ENCODE measurements at regions not wholly inside any gene's neighbourhood (a gene's known extent, or its start where the extent isn't known, plus 50 kb on each side); places are given as distances from the start of the nearest gene placed in this dataset.

DNA sequence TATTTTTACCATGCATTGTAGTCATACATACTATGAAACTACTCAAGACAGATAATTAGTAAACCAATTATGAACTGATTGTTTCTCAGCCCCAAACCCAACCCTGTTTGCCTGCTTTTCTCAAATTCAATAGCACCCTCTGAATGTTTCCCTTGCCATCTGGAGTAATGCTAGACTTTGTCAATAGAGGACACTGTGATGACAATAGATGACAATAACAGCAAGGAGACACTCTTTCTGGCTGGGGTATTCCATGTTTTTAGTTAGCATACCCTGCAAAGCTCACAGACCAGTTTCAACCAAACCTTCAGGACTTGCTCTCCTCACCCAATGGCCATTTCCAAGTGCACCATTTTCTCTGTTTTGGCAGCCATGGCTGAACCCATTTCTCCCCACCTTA is 108.5 kb upstream of the LRRC7 start:
- DNase-seq: no peak

DNA sequence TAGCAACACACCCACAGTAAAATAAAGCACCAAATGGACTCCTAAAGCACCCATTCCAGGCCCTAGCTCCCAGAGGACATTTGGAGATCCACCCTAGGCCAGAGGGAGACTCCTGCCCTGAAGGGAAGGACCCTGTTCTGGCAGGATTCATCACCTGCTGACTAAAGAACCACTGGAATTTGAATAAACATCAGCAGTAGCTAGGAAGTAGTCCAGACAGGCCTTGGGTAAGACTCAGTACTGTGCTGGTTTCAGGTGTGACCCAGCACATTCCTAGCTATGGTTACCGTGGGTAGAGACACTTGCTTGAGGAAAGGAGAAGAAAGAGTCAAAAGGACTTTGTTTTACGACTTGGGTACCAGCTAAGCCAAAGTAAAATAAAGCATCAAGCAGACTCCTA is 92.7 kb upstream of the LRRC7 start:
- DNase-seq: no peak

DNA sequence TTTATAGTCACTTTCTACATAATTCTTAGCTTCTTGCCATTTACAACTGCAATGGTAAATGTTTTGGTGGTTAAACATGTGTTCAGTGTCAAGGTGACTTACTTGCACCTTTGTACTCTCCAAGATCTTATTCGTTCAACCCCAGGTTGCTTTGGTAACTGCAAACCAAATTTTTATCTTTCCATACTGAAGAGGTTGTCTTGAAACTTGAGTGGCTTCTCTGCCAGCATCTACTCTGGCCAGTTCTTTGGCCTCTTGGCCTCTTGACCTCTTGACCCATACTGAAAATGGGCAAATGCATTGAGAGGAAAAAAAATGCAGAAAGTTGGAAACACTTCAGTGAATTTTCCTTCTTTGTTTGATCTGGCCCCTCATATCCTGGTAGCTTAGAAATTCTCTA is 88.0 kb upstream of the LRRC7 start:
- DNase-seq: no peak

DNA sequence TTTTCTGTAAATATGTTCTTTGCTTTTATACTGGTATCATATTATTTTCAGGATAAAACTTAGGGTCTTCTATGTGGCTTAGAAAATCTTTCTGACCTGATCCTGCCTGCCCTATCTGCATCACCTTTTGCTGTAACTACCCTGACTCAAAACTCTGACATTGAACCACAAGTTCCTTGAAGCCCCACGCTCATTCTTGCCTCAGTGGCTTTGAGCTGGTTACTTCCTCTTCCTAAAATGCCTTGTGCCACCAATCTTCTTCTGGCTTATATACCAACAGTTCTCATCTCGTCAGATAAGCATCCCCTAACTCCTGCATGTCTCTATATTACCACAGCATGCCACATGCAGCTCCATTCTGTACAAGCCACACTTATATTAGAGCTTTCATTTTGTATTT is 84.5 kb upstream of the LRRC7 start:
- DNase-seq: no peak

DNA sequence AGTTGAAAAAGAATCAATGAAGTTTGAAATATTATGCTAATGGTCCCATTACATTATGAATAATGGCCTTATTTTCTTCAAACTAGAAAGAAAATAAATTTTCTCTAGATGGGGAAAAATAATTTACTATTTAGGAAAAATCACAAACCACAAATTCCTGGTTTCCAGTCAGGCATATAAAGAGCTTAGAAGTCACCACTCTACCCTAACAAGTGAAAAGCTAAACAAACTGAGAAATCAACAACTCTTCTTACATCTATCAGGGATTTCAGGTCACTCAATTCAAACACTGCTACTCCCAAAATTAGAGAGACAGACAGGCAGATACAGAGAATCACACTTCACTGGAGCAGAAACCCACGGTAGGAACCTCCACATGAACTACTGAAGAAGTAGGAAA is 82.1 kb upstream of the LRRC7 start:
- no peak for DNase-seq

DNA sequence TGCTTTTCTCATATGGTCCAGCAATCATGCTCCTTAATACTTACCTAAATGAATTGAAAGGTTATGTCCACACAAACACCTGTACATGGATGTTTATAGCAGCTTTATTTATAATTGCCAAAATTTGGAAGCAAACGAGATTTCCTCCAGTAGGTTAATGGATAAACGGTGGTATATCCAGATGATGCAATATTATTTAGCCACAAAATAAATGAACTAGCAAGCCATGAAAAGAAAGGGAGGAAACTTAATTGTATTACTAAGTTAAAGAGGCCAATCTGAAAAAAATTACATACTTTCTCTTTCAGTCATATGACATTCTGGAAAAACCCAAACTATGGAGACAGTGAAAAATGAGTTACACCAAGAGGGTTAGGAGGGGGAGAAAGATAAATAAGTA is 76.3 kb upstream of the LRRC7 start:
- DNase-seq: no peak

- DNase-seq: no peak
These were observed 75.4 kb upstream of the LRRC7 start for GRCh38 chr1:69492286-69492685.

- no peak for DNase-seq
These were observed 73.5 kb upstream of the LRRC7 start for GRCh38 chr1:69494221-69494620.

GRCh38 chr1:69497441-69498221 is 70.1 kb upstream of the LRRC7 start:
- no peak for DNase-seq

GRCh38 chr1:69498711-69499110 is 69.0 kb upstream of the LRRC7 start:
- no peak for DNase-seq

DNA sequence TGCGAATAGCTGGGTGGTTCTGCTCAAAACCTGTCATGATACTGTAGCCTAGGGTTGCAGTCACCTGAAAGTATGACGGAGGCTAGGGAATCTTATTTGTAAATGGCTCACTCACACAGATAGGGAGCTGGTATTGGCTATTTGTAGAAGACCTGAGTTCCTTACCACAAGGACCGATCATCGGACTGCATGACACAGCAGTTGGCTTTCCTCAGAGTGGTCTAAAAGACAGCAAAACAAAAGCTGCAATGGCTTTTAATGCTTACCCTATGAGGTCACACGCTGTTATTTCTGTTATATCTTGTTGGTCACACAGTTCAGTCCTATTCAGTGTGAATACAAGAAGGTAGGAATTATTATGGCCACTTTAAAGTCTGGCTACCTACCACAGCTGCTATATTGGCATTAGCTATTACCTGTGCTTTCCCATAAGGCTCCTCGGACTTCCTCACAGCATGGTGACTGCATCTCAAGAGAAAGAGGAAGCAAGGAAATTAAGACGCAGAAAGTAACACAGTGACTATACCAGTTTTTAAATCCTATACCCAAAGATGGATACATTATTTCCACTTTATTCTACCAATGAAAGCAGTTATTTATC is 68.4 kb upstream of the LRRC7 start:
- no peak for DNase-seq

DNA sequence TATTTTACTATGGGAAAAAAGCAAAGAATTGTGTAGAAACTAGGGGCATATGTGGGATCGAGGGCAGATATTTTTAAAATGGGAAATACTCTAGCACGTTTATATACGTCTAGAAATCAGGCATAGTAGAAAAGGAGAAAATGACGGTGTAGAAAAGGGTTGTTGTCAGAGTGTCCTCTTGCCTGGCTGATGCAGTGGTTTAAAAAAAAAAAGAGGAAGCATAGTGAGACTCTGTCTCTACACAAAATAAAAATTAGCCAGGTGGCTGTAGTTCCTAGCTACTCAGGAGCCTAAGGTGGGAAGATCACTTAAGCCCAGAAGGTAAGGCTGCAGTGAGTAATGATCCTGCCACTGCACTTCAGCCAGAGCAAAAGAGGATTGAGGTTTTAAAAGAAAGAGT is 64.7 kb upstream of the LRRC7 start:
- no peak for DNase-seq

GRCh38 chr1:69504730-69505252 is 62.9 kb upstream of the LRRC7 start:
- DNase-seq: no peak

- no peak for DNase-seq
These were observed 61.4 kb upstream of the LRRC7 start for GRCh38 chr1:69506311-69506710.

GRCh38 chr1:69506721-69507120 is 61.0 kb upstream of the LRRC7 start:
- no peak for DNase-seq

- DNase-seq: no peak
These were observed 57.7 kb upstream of the LRRC7 start for GRCh38 chr1:69510026-69510425.

- no peak for DNase-seq
These were observed 56.1 kb upstream of the LRRC7 start for GRCh38 chr1:69511426-69512192.

- no peak for DNase-seq
These were observed 54.1 kb upstream of the LRRC7 start for GRCh38 chr1:69513601-69514000.
